Heart right ventricle (tissue), 16 donors: ENCODE measurements at regions not wholly inside any gene's neighbourhood (a gene's known extent, or its start where the extent isn't known, plus 50 kb on each side); places are given as distances from the start of the nearest gene placed in this dataset.

Source experiments
- ATAC-seq, 8 donors: fragments of 200-7000 bp; cut with Tn5 transposase; one replicate each; pipeline ENCODE4 v1.9.1; 2020; ENCODE audit warnings: mild to moderate bottlenecking in 8 of 8, moderate library complexity in 8 of 8, moderate number of reproducible peaks in 1 of 8
- DNase-seq, 2 donors: peaks; one replicate each; pipeline ENCODE4 v3.0.0-alpha.2; 2020
- H3K27ac ChIP-seq, 10 donors: fragments of 200-600 bp; sonication (generic) in 2 of 10; one replicate each; pipeline versions ENCODE4 v1.5.0 to v1.8.0; 2020 to 2022; ENCODE audit warnings: mild to moderate bottlenecking in 3 of 10
- H3K27me3 ChIP-seq, 7 donors: fragments of 200-600 bp; one replicate each; pipeline ENCODE4 v1.8.0; 2021 to 2022; ENCODE audit warnings: mild to moderate bottlenecking in 2 of 7
- H3K36me3 ChIP-seq, 9 donors: fragments of 200-600 bp; sonication (generic) in 1 of 9; one replicate each; pipeline versions ENCODE4 v1.5.0 to v1.8.0; 2020 to 2022; ENCODE audit warnings: mild to moderate bottlenecking in 2 of 9
- H3K4me1 ChIP-seq, 9 donors: fragments of 200-600 bp; sonication (generic) in 1 of 9; one replicate each; pipeline versions ENCODE4 v1.5.0 to v1.8.0; 2020 to 2022; ENCODE audit warnings: mild to moderate bottlenecking in 4 of 9
- H3K4me3 ChIP-seq, 10 donors: fragments of 200-600 bp; sonication (generic) in 2 of 10; one replicate each; pipeline versions ENCODE4 v1.5.0 to v1.8.0; 2020 to 2022; ENCODE audit warnings: mild to moderate bottlenecking in 7 of 10, moderate library complexity in 2 of 10
- H3K9me3 ChIP-seq, 11 donors: fragments of 200-600 bp in 10 of 11; sonication (generic) in 2 of 11; one replicate each; pipeline versions ENCODE4 v1.5.0 to v1.8.0; 2013 to 2022; ENCODE audit warnings: mild to moderate bottlenecking in 2 of 11, control low read depth in 1 of 11, moderate library complexity in 1 of 11
- WGBS, 2 donors: extraction: QIAGEN DNeasy Blood & Tissue Kit; methylation state at CpG; one replicate each; pipeline ENCODE4 v1.1.7; 2013; ENCODE audit warnings: inconsistent platforms in 1 of 2; 5-methylcytosine and 5-hydroxymethylcytosine counted together
- intact Hi-C, 10 donors: fragments of 100-400 bp; cut with DNase I; formaldehyde crosslinking; loops; one replicate each; pipeline versions ENCODE4 v1.11.1 to v1.14.2; 2022
- TF ChIP-seq, protein P1 (sequence below), 9 donors: fragments of 200-600 bp; sonication (generic) in 2 of 9; IDR thresholded peaks; one replicate each; pipeline versions ENCODE4 v1.5.0 to v1.8.0; 2021 to 2022; ENCODE audit warnings: antibody characterized with exemption in 9 of 9, mild to moderate bottlenecking in 5 of 9, moderate library complexity in 1 of 9
- donor health status: Arrhythmogenic right ventricular cardiomyopathy.
- donor health status: ischemic (EF 13 %, LVEDD 7.1; RV severe dilation, severe dysfunction).
- donor health status: healthy with polysubstance abuse.
- donor health status: DM: no; HTN: yes; CAD: no.
- donor health status: DM: no; HTN: no; CAD: no.
- donor health status: ischemic (EF 25% LVEDD 6.9; RV normal size, moderate dysfunction).
- donor health status: ischemic (EF 25% LVEDD 5.7; RV mildly dilated, moderate dysfunction).
- donor health status: healthy.
- donor health status: DM: yes; HTN: yes; CAD: no.
- donor health status: Ischemic cardiomyopathy.
- donor health status: ischemic (EF 35%, LVEDD 5.7; RV mildly dilated, moderate dysfunction).
- donor health status: nonischemic (EF 11% LVEDD 7.7; RV severe dilation, severe dysfunction).
- donor health status: DM: yes; HTN: yes; CAD: no.
- donor health status: PGD.
- donor health status: ischemic (EF 29% LVEDD 5.4; RV normal size, mild dysfunction).
- donor health status: nonischemic (EF 23%, LVEDD 6.1; RV moderate dilation, normal function).

DNA sequence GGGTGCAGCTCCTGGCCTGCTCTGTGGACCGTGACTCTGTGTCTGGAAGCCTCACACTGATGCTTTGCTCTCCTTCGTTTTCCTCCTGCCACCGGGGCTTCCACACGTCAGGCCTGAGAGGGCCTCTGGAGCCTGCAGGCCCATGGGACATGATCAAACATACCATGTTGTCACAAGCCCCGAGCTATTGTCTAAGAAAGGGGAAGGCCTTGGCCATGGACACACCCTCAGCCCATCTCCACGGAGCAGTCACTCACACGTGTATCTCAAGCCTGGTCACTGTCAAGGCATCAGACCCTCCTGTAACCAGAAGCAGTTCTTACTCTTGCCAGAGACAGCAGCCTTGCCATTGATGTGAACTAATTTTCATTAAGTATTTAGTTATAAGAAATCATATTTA lies 814.1 kb upstream of the SALL3 start:
- TF ChIP-seq, protein P1, sequence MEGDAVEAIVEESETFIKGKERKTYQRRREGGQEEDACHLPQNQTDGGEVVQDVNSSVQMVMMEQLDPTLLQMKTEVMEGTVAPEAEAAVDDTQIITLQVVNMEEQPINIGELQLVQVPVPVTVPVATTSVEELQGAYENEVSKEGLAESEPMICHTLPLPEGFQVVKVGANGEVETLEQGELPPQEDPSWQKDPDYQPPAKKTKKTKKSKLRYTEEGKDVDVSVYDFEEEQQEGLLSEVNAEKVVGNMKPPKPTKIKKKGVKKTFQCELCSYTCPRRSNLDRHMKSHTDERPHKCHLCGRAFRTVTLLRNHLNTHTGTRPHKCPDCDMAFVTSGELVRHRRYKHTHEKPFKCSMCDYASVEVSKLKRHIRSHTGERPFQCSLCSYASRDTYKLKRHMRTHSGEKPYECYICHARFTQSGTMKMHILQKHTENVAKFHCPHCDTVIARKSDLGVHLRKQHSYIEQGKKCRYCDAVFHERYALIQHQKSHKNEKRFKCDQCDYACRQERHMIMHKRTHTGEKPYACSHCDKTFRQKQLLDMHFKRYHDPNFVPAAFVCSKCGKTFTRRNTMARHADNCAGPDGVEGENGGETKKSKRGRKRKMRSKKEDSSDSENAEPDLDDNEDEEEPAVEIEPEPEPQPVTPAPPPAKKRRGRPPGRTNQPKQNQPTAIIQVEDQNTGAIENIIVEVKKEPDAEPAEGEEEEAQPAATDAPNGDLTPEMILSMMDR (IDR thresholded peaks at IDR 0.05): no peak
- DNase-seq (no peak), ATAC-seq (no peak)
- Histone ChIP-seq H3K4me1 (no peaks in the 10 kb centered on the region), H3K27ac (no peak overlapping the region), H3K36me3 (no peaks in the 10 kb centered on the region), H3K4me3 (no peak overlapping the region), H3K9me3 (peaks cover 0 to 3% (median 0%) of the 10 kb centered on the region in 11 donors), H3K27me3 (no peaks in the 10 kb centered on the region)
- intact Hi-C loops: no loop called here
- WGBS, 2 donors: 66 to 71% methylated on average over 7 of the region's 7 CpGs

- Histone ChIP-seq H3K36me3 (no peaks in the 10 kb centered on the region), H3K27ac (no peak overlapping the region), H3K27me3 (peaks cover 0 to 4% (median 0%) of the 10 kb centered on the region in 7 donors), H3K4me3 (no peak overlapping the region), H3K9me3 (no peaks in the 10 kb centered on the region), H3K4me1 (no peaks in the 10 kb centered on the region)
- ATAC-seq: no peak
- TF ChIP-seq, protein P1 (IDR thresholded peaks at IDR 0.05): no peak
- WGBS, 2 donors: 55 to 60% methylated on average over 1 of the region's 1 CpG
- no peak for DNase-seq
- intact Hi-C loops: no loop called here
These were observed 811.1 kb upstream of the SALL3 start for GRCh38 chr18:78168526-78168925.

GRCh38 chr18:78169174-78169864 lies 810.3 kb upstream of the SALL3 start:
- no peak for DNase-seq
- Histone ChIP-seq H3K4me3 (no peak overlapping the region), H3K27me3 (peaks cover 0 to 5% (median 0%) of the 10 kb centered on the region in 7 donors), H3K9me3 (no peaks in the 10 kb centered on the region), H3K36me3 (no peaks in the 10 kb centered on the region), H3K4me1 (no peaks in the 10 kb centered on the region), H3K27ac (no peak overlapping the region)
- TF ChIP-seq, protein P1 (IDR thresholded peaks at IDR 0.05): no peak
- 73 to 81% methylated on average over 13 of the region's 13 CpGs for WGBS, 2 donors
- intact Hi-C loops: no loop called here
- ATAC-seq: no peak

DNA sequence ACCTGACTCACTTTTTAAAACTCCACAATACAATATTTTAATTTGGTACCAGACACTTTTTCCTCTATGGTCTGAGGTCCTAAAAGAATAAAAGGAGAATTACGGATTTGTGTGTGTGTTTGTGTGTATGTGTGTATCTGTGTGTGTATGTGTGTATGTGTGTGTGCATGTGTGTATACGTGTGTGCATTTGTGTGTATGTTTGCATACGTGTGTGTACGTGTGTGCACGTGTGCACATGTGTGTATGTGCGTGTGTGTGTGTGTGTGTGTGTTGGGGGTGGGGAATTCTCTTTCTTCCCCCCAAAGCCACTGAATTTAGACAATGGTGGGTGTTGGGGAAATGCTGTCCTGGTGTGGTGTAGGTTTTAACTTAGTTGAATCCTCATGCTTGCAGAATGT lies 807.7 kb upstream of the SALL3 start:
- peaks cover 0 to 8% (median 0%) of the 10 kb centered on the region in 7 donors for H3K27me3 ChIP-seq
- no peak for ATAC-seq
- H3K4me1 ChIP-seq: no peaks in the 10 kb centered on the region
- TF ChIP-seq, protein P1 (IDR thresholded peaks at IDR 0.05): no peak
- intact Hi-C loops: no loop called here
- DNase-seq: no peak
- no peak overlapping the region for H3K4me3 ChIP-seq
- no peaks in the 10 kb centered on the region for H3K9me3 ChIP-seq
- WGBS, 2 donors: 74 to 77% methylated on average over 6 of the region's 6 CpGs
- H3K27ac ChIP-seq: no peak overlapping the region
- H3K36me3 ChIP-seq: no peaks in the 10 kb centered on the region
